ENCODE measurements at regions not wholly inside any gene's neighbourhood (a gene's known extent, or its start where the extent isn't known, plus 50 kb on each side); places are given as distances from the start of the nearest gene placed in this dataset.

DNA sequence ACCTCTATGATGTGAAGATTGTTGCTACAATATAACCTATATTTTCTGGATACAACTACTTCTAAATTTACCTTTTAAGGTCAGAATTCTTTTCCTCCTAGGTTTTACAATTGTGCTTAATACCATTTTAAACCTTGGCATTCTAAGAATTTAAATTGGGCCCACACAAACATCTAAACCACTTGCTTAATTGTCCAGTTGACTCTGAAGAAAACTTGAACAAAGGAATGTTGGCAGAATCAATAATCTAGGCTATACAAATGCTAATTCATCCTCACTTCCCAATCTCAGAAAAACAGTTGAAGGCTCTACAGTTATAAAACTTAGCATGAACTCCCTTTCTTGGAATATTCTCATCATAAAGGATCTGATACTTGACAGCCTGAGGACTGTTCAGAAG, 84.3 kb downstream of the RPRM start:
- no peak for TF ChIP-seq POLR2A (IDR thresholded peaks at IDR 0.05)
- TF ChIP-seq, protein P1, sequence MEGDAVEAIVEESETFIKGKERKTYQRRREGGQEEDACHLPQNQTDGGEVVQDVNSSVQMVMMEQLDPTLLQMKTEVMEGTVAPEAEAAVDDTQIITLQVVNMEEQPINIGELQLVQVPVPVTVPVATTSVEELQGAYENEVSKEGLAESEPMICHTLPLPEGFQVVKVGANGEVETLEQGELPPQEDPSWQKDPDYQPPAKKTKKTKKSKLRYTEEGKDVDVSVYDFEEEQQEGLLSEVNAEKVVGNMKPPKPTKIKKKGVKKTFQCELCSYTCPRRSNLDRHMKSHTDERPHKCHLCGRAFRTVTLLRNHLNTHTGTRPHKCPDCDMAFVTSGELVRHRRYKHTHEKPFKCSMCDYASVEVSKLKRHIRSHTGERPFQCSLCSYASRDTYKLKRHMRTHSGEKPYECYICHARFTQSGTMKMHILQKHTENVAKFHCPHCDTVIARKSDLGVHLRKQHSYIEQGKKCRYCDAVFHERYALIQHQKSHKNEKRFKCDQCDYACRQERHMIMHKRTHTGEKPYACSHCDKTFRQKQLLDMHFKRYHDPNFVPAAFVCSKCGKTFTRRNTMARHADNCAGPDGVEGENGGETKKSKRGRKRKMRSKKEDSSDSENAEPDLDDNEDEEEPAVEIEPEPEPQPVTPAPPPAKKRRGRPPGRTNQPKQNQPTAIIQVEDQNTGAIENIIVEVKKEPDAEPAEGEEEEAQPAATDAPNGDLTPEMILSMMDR (IDR thresholded peaks at IDR 0.05), result no peak
